ENCODE measurements at regions not wholly inside any gene's neighbourhood (a gene's known extent, or its start where the extent isn't known, plus 50 kb on each side); places are given as distances from the start of the nearest gene placed in this dataset.

GRCh38 chr2:155675920-155676319, 656.6 kb downstream of the NR4A2 start:
- H3K79me1 ChIP-seq (ENCODE audit: insufficient read depth, low read depth, low read length, poor library complexity, severe bottlenecking): no peaks in the 10 kb centered on the region
- no peak overlapping the region for H2AFZ ChIP-seq (ENCODE audit: low read length)
- no peak overlapping the region for H3K23ac ChIP-seq (ENCODE audit: insufficient read length, low read depth, low read length)
- H3K18ac ChIP-seq (ENCODE audit: insufficient read length, low read depth, low read length): no peak overlapping the region
- H2BK12ac ChIP-seq (ENCODE audit: insufficient read length, low read depth, low read length): no peak overlapping the region
- no peak overlapping the region for H2BK5ac ChIP-seq (ENCODE audit: insufficient read length, low read length)
- no peak overlapping the region for H3K14ac ChIP-seq (ENCODE audit: insufficient read depth, low read length)
- H2BK120ac ChIP-seq (ENCODE audit: low read depth, low read length, poor library complexity, severe bottlenecking): no peak overlapping the region
- no peaks in the 10 kb centered on the region for H3K23me2 ChIP-seq (ENCODE audit: insufficient read length, low read depth, low read length, poor library complexity, severe bottlenecking)
- H3T11ph ChIP-seq (ENCODE audit: low read length): no peak overlapping the region
- Mint-ChIP-seq H3K4me1 (no peaks in the 10 kb centered on the region), H3K4me3 (no peak overlapping the region), H3K36me3 (ENCODE audit: insufficient read depth in 1 of 3, low read depth in 3 of 3) (peaks cover 5 to 19% (median 5%) of the 10 kb centered on the region in 3 experiments; a peak in 5 of 7 replicates), H3K9me3 (peaks cover 16 to 20% of the 10 kb centered on the region in 2 experiments), H3K27me3 (ENCODE audit: low read depth) (no peaks in the 10 kb centered on the region), H3K27ac (no peak overlapping the region)
- no peaks in the 10 kb centered on the region for H4K20me1 ChIP-seq (ENCODE audit: control insufficient read depth, insufficient read depth, insufficient read length)
- no peak overlapping the region for H2BK20ac ChIP-seq (ENCODE audit: low read depth, low read length, poor library complexity, severe bottlenecking)
- no peak overlapping the region for H3K27ac ChIP-seq (ENCODE audit: insufficient read length, low read depth, low read length)
- no peak for TF ChIP-seq CTCF (conservative IDR thresholded peaks at IDR 0.05)
- H3K9ac ChIP-seq (ENCODE audit: extremely low read depth, insufficient read length, low read length): no peak overlapping the region
- no CpG with 5 or more reads among the region's 2 CpGs for WGBS (ENCODE audit: extremely low coverage, insufficient read length, low lambda C conversion rate)
- H3K27me3 ChIP-seq (ENCODE audit: insufficient read depth, low read length): no peaks in the 10 kb centered on the region
- no peak overlapping the region for H3K4me2 ChIP-seq (ENCODE audit: insufficient read depth, insufficient read length, low read length)
- H2BK15ac ChIP-seq (ENCODE audit: low read depth, low read length): no peak overlapping the region
- no peaks in the 10 kb centered on the region for H3K9me3 ChIP-seq (ENCODE audit: control insufficient read depth, low read depth, low read length)
- no peak overlapping the region for H2AK5ac ChIP-seq (ENCODE audit: insufficient read length, low read length)
- H4K8ac ChIP-seq (replicated peaks; ENCODE audit: insufficient read length, low read depth, low read length): no peak overlapping the region
- H4K5ac ChIP-seq (ENCODE audit: insufficient read length, low read depth, low read length): no peak overlapping the region
- no peaks in the 10 kb centered on the region for H3K4me1 ChIP-seq (ENCODE audit: insufficient read depth, low read length)
- no peak overlapping the region for H3K4ac ChIP-seq (ENCODE audit: low read depth, low read length)
- no peaks in the 10 kb centered on the region for H3K79me2 ChIP-seq (ENCODE audit: insufficient read depth, low read length)
- no peak overlapping the region for H4K91ac ChIP-seq (ENCODE audit: insufficient read length, low read depth, low read length)
- H3K56ac ChIP-seq (ENCODE audit: insufficient read length, low read depth, low read length): no peak overlapping the region
- DNase-seq: no peak

All from H9 (cell line).